SK-N-SH treated with all-trans-retinoic acid at 6 μM for 48 hours (cell line): ENCODE measurements at regions not wholly inside any gene's neighbourhood (a gene's known extent, or its start where the extent isn't known, plus 50 kb on each side); places are given as distances from the start of the nearest gene placed in this dataset.

Experiments used
- BACH2 ChIP-seq: fragments of 250-450 bp; sonication (Bioruptor Pico); IDR thresholded peaks from 2 replicates; pipeline ENCODE4 v1.9.0; 2021; ENCODE audit warnings: mild to moderate bottlenecking, borderline replicate concordance
- CREB5 ChIP-seq: fragments of 250-450 bp; sonication (Bioruptor Pico); IDR thresholded peaks from 2 replicates; pipeline ENCODE4 v1.5.1; 2020; ENCODE audit warnings: low read depth, mild to moderate bottlenecking, moderate library complexity
- CSDC2 ChIP-seq: fragments of 250-450 bp; sonication (Bioruptor Pico); IDR thresholded peaks from 2 replicates; pipeline ENCODE4 v1.5.0; 2020; ENCODE audit warnings: mild to moderate bottlenecking, moderate library complexity
- GLIS3 ChIP-seq: fragments of 250-450 bp; sonication (Bioruptor Pico); IDR thresholded peaks from 2 replicates; pipeline ENCODE4 v1.5.0; 2020; ENCODE audit warnings: mild to moderate bottlenecking, moderate library complexity
- ISL1 ChIP-seq: fragments of 250-450 bp; sonication (Bioruptor Pico); IDR thresholded peaks from 2 replicates; pipeline ENCODE4 v2.1.2; 2022; ENCODE audit warnings: mild to moderate bottlenecking, moderate library complexity
- PATZ1 ChIP-seq: fragments of 250-450 bp; sonication (Bioruptor Pico); IDR thresholded peaks from 2 replicates; pipeline ENCODE4 v1.8.0; 2020; ENCODE audit warnings: mild to moderate bottlenecking, moderate library complexity, borderline replicate concordance
- POU6F1 ChIP-seq: fragments of 250-450 bp; sonication (Bioruptor Pico); IDR thresholded peaks from 2 replicates; pipeline ENCODE4 v1.8.0; 2021; ENCODE audit warnings: low read depth, mild to moderate bottlenecking, moderate library complexity, borderline replicate concordance
- PPARA ChIP-seq: fragments of 250-450 bp; sonication (Bioruptor Pico); IDR thresholded peaks from 2 replicates; pipeline ENCODE4 v1.5.0; 2020; ENCODE audit warnings: mild to moderate bottlenecking, borderline replicate concordance
- SNAI2 ChIP-seq: fragments of 250-450 bp; sonication (Bioruptor Pico); IDR thresholded peaks from 2 replicates; pipeline ENCODE4 v1.5.0; 2020; ENCODE audit warnings: mild to moderate bottlenecking, moderate library complexity
- TCF4 ChIP-seq: fragments of 250-450 bp; sonication (Bioruptor Pico); IDR thresholded peaks from 2 replicates; pipeline ENCODE4 v1.8.0; 2021; ENCODE audit warnings: mild to moderate bottlenecking, moderate library complexity, borderline replicate concordance
- ZFP3 ChIP-seq: fragments of 250-450 bp; sonication (Bioruptor Pico); IDR thresholded peaks from 2 replicates; pipeline ENCODE4 v1.5.0; 2020; ENCODE audit warnings: mild to moderate bottlenecking, moderate library complexity
- ZFP30 ChIP-seq: fragments of 450-650 bp; formaldehyde crosslinking; IDR thresholded peaks from 2 replicates; pipeline ENCODE4 v1.5.0; 2022; ENCODE audit warnings: mild to moderate bottlenecking, moderate library complexity
- ZNF70 ChIP-seq: fragments of 450-650 bp; formaldehyde crosslinking; IDR thresholded peaks from 2 replicates; pipeline ENCODE4 v1.5.0; 2020; ENCODE audit warnings: mild to moderate bottlenecking, moderate library complexity
- ZNF8 ChIP-seq: fragments of 450-650 bp; formaldehyde crosslinking; IDR thresholded peaks from 2 replicates; pipeline ENCODE4 v1.5.0; 2020; ENCODE audit warnings: mild to moderate bottlenecking, moderate library complexity

GRCh38 chr10:90589825-90590224 is 268.0 kb downstream of the HTR7 start:
- TF ChIP-seq SNAI2 (no peak), CSDC2 (CRISPR knock-in tag) (no peak), GLIS3 (CRISPR knock-in tag) (no peak), ZNF8 (CRISPR knock-in tag) (no peak), PPARA (CRISPR knock-in tag) (no peak), ZNF70 (CRISPR knock-in tag) (no peak), BACH2 (no peak), TCF4 (CRISPR knock-in tag) (no peak), ZFP3 (no peak), ZFP30 (CRISPR knock-in tag) (no peak), PATZ1 (no peak), CREB5 (no peak), POU6F1 (CRISPR knock-in tag) (no peak), ISL1 (CRISPR knock-in tag) (no peak)
